GM18499 (cell line): ENCODE measurements at regions not wholly inside any gene's neighbourhood (a gene's known extent, or its start where the extent isn't known, plus 50 kb on each side); places are given as distances from the start of the nearest gene placed in this dataset.

Source experiments
- ATAC-seq: cut with Tn5 transposase; IDR thresholded peaks from one replicate; pipeline ENCODE4 v1.9.1; 2021; ENCODE audit warnings: moderate number of reproducible peaks; ENCODE audit not compliant: insufficient read depth, unreplicated experiment

GRCh38 chr18:22033085-22033484, 136.3 kb upstream of the GATA6 start:
- ATAC-seq: no peak

DNA sequence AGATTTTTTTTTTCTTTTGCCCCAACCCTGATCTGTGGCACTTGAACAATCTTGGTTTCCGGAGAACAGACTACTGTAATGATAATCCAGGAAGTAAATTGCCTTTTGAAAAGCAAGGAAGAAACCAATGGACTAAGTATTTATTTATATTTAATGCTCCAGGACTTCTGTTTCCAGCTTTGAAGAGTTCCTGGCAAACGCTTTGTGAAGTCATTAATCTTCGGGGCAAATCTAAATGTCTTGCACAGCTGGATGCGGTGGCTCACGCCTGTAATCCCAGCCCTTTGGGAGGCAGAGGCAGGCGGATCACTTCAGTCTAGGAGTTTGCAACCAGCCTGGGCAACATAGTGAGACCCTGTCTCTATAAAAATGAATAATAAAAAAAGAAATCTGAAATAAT, 135.1 kb upstream of the GATA6 start:
- no peak for ATAC-seq

- ATAC-seq: no peak
Measured at GRCh38 chr18:22040533-22040932, 128.9 kb upstream of the GATA6 start.

DNA sequence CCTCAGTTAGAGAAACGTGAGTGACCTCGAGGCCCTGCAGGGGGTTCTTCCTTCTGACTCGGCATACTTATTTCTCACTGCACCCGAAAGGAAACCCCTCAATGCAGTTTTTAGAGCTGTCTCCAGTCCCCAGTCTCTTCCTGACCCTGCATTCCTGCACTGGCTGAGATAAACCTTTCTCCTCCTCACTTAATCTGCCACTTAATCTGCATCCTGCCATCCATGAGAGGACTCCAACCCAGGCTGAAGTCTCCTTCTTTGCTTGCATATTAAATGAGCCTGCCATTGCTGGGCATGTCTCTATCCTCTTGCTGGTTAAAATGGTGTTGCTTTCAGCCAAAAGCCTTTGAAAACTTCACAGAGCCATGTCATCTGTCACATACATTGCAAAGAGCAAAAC, 125.6 kb upstream of the GATA6 start:
- no peak for ATAC-seq

DNA sequence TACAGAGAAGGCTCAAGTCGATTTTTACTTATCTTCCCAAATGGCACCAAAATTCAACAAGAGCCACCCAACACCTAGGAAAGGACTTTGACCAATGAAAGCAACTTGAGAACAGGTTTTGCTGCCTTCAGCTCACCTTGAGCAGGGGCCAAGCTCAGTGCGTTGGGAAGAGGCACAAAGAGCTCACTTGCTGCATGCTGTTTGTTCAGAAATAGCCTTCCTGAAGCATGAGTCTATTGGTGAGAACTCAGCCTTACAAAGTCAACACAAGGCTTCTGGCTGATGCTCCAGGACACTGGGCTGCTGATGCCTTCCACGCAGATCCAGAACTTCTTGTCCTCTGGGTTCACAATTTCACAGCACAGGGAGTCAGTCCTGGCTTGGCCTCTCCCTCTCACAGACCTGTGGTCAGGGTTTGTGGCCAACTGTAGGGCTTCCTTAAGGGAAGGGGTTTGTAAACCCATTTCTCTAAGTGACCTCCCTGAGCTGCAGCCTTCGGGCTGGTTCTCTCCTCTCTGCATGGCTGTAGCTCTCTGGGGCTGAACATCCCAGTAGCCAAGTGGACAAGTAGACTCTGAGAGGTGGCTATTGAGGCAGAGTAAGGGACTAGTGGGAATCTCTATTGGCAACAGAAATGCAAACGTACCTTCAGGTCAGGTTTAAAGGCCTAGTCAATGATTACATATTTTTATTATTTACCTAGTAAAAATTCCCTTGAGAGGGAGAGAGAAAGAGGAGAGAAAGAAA, 124.7 kb upstream of the GATA6 start:
- ATAC-seq: no peak

GRCh38 chr18:22045221-22045918, 124.0 kb upstream of the GATA6 start:
- no peak for ATAC-seq

DNA sequence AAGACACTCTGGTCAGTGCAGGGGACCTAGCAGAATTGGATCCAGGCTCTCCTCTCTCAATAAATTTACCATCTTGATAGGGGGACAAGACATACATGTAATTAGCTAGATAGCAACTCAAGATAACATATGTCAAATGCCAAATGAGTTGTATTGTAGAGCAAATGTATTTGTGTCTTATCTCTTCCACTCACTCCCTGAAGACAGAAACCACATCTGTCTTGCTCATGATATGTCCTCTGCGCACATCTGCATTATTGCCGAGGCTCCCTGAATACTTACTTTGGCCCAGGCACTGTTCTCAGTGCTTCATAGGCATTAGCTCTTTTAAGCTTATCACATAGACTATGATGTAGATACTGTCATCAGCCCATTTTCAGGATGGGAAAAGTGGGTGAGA, 122.9 kb upstream of the GATA6 start:
- no peak for ATAC-seq

DNA sequence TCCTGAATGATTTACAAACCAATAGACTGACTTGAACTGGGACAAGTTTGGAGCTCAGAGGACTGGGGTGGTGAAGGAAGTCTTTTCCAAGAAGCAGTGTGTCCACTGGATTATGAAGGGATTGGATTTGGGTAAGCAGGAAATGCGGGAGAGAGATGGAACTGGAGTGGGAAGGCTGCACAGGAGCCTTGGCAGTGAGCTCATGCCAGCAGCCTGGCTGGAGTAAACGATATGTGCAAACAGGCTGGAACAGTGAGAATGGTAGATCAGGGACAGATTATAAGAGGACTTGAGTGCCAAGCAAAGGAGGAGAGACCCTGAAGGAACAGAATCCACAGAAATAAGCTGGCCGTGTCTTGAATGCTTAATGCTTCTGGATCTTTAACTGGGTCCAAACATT, 121.9 kb upstream of the GATA6 start:
- ATAC-seq: no peak

DNA sequence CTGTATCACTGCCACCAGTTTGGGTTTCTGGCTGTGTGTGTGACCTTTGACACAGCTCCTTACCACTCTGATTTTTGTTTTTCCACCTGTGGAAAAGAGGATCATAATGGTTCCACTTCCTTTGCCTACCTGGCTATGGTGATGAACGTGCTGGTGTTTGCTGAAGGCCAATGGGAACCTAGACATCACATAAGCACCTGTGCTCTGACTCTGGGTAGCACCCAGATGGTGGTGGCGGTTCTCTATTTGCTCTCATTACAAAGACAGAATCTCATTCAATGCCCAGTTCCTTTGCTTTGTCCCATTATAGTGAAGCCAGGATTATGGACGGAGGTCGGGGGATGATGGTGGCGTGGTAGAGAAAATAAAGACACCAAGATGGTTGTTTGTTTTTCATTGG, 121.2 kb upstream of the GATA6 start:
- no peak for ATAC-seq

GRCh38 chr18:22048932-22049615, 120.3 kb upstream of the GATA6 start:
- ATAC-seq: no peak

GRCh38 chr18:22052405-22053105, 116.8 kb upstream of the GATA6 start:
- ATAC-seq: no peak

GRCh38 chr18:22055466-22056238, 113.7 kb upstream of the GATA6 start:
- ATAC-seq: no peak

DNA sequence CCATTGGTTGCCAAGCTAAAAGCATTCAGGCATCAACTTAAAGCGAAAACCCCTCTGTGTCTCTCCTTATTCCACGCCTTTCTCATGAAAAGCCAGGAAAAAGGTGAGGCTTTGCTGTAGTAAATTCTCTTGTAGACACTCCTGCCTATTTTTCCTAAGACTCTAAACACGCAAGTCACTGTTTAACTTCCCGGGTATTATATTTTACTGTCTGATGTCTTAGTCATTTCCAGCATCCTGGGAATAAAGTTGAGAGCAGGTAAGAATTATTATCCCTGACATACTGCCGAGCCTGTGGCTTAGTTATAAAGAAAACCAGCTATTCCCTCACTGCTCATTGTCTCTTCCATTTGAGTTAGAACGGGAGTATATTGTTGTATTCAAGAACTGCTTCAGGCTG, 112.4 kb upstream of the GATA6 start:
- no peak for ATAC-seq

DNA sequence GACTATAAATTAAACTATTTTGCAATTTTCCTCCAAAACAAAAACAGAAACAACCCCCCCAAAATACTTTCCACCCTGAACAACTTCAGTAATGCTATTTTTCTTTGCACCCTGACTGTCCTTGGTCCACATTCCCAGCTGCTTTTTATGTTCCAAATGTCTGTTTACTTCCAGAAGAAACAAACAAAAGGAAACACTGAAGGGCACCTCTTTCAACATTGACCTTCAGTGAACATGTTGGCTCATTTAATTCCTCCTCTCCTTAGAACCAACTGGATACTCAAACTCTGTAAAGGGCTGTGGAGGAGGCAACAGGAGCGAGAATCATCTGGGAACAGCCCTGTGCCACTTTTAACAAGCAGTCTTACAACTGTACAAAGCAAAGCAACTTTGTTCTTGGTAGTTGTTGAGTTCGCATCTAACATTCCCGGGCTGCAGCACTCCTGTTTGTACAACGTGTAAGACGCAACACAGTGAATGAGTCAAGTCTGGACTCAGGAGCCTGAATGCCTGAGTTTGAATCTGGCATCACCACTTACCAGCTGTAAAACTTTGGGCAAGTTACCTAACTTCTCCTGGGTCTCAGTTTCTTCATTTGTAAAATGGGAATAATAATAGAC, 111.4 kb upstream of the GATA6 start:
- ATAC-seq: no peak

GRCh38 chr18:22060361-22060760, 109.0 kb upstream of the GATA6 start:
- no peak for ATAC-seq

- ATAC-seq: no peak
Measured at GRCh38 chr18:22063102-22063501, 106.3 kb upstream of the GATA6 start.

DNA sequence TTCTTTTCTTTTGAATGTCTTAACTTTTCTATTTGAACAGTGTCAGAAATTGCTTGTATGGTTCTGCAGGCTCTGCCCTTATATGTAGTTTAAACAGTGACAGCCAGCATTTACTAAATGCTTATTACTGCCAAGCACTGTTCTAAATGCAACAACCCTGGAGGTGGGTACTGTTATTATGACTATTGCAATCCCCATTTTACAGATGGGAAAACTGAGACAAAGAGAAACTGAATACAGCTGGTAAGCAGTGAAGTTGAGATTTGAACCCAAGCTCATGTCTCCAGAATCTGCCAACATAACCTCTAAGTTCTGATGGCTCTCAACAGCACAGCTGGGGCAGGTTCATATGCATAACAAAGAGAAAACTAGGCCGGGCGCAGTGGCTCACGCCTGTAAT, 105.7 kb upstream of the GATA6 start:
- no peak for ATAC-seq

DNA sequence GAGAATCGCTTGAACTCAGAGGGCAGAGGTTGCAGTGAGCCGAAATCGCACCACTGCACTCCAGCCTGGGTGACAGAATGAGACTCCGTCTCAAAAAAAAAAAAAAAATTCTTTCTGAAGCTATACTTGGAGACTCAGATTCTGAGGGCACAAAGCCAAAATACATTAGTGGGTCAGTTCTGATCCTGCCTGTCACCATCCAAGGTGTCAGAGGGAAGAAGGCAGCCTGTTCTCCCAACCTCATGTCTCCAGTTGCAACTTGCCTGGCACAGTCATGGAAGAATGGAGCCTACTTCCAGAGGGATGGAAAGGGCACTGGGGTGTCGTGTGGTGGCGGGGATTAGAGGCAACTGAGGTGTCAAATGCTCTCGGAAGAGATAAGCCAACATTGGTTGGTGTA, 104.8 kb upstream of the GATA6 start:
- no peak for ATAC-seq

- no peak for ATAC-seq
Measured at GRCh38 chr18:22065311-22065710, 104.1 kb upstream of the GATA6 start.

- no peak for ATAC-seq
Measured at GRCh38 chr18:22066083-22066485, 103.3 kb upstream of the GATA6 start.
